Stomach smooth muscle (tissue), 2 donors: ENCODE measurements at regions not wholly inside any gene's neighbourhood (a gene's known extent, or its start where the extent isn't known, plus 50 kb on each side); places are given as distances from the start of the nearest gene placed in this dataset.

Experiments
- H3K27ac ChIP-seq: one replicate; pipeline ENCODE4 v1.7.0; 2013; ENCODE audit warnings: mild to moderate bottlenecking, low read length, inconsistent platforms
- H3K27me3 ChIP-seq, 2 donors: one replicate each; pipeline ENCODE4 v1.7.0; 2013; ENCODE audit warnings: low read length in 2 of 2; ENCODE audit not compliant: insufficient read depth in 2 of 2, control insufficient read depth in 1 of 2
- H3K36me3 ChIP-seq, 2 donors: one replicate each; pipeline ENCODE4 v1.7.0; 2013; ENCODE audit warnings: low read length in 2 of 2; ENCODE audit not compliant: control insufficient read depth in 2 of 2, insufficient read depth in 2 of 2
- H3K4me1 ChIP-seq: one replicate; pipeline ENCODE4 v1.7.0; 2013; ENCODE audit warnings: low read length; ENCODE audit not compliant: control insufficient read depth, insufficient read depth
- H3K4me3 ChIP-seq, 2 donors: one replicate each; pipeline ENCODE4 v1.7.0; 2013; ENCODE audit warnings: low read length in 2 of 2
- H3K9ac ChIP-seq, 2 donors: one replicate each; pipeline ENCODE4 v1.7.0; 2013; ENCODE audit warnings: low read length in 2 of 2, mild to moderate bottlenecking in 1 of 2
- H3K9me3 ChIP-seq, 2 donors: one replicate each; pipeline ENCODE4 v1.7.0; 2013; ENCODE audit warnings: low read length in 2 of 2; ENCODE audit not compliant: control insufficient read depth in 2 of 2
- donor health status: healthy.
- donor health status: Pancreatic carcinoma.

DNA sequence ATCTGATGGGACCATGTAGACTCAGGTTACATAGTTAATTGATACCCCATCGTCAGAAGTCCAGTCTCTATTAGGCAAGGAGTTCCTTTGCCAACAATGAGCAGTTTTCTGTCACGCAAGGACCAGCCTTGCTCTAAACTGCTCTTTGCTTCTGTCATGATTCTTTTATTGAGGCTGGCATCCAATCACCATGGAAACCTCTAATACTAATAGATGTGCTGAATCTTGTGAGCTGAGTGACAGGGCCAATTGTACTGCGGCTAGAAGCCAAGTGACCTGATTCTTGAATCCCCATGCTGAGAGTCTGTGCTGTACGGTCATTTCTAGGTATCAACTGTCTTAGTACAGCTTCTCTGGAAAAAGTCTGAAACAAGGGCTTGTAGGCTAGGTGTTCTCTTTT is 395.6 kb downstream of the RND3 start:
- no peak overlapping the region for H3K4me3 ChIP-seq
- no peaks in the 10 kb centered on the region for H3K27me3 ChIP-seq
- no peaks in the 10 kb centered on the region for H3K9me3 ChIP-seq
- H3K4me1 ChIP-seq = no peaks in the 10 kb centered on the region
- no peak overlapping the region for H3K27ac ChIP-seq
- H3K9ac ChIP-seq = no peak overlapping the region
- no peaks in the 10 kb centered on the region for H3K36me3 ChIP-seq

DNA sequence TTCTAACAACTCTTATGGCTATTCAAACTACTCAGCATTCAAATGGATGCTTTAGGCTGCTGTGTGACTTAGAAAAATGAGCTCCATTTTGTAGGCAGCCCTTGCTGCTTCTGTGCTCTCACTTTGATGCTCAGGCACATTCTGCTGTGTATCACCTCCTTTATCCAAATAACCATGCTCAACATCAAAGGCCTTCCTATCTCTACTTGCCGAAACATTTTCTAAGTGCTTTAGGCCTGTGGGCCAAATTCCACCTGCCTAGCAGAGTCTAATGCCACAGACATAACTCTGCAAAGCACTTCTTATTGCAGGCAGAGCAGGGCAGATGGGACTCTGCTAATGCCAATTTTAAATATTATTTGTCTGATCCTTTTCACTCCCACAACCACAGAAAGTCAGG is 397.4 kb downstream of the RND3 start:
- Histone ChIP-seq H3K4me3 (no peak overlapping the region), H3K27ac (no peak overlapping the region), H3K9me3 (no peaks in the 10 kb centered on the region), H3K4me1 (no peaks in the 10 kb centered on the region), H3K9ac (no peak overlapping the region), H3K27me3 (no peaks in the 10 kb centered on the region), H3K36me3 (no peaks in the 10 kb centered on the region)

DNA sequence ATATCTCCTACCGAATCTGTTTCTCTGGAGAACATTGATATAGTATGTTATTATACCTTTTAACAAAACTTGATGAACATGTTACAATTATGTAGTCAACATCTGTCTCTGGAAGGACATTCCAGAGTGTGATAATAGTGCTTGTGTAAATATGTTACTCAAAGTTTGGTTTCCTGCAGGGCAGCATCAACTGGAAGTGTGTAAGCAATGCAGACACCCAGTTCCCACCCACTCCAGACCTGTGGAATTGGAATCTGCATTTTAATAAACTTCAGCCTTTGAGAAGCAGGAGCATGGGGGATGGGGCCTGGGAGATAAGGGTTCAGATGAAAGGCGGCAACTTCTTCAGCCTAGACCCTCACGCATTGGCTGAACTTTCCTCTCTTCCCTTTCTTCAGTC is 398.9 kb downstream of the RND3 start:
- no peak overlapping the region for H3K9ac ChIP-seq
- H3K4me1 ChIP-seq = no peaks in the 10 kb centered on the region
- H3K27ac ChIP-seq = no peak overlapping the region
- no peaks in the 10 kb centered on the region for H3K9me3 ChIP-seq
- H3K27me3 ChIP-seq = no peaks in the 10 kb centered on the region
- no peaks in the 10 kb centered on the region for H3K36me3 ChIP-seq
- no peak overlapping the region for H3K4me3 ChIP-seq

DNA sequence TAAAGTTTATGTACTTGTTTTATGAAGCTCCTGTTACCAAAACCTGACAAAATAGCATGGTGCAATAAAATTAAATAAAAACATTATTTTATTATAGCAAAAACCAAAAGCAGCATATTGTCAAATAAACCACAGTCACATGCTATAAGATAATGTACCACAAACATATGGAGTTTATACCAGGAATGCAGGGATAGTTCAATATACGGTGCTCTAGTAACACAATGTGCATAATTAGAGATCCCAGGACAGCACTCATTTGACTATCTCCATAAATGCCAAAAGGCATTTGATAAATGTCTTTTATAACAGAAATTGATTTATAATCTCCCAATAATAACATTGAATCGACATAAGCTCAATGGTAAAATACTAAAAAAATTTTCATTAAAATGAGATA is 402.0 kb downstream of the RND3 start:
- Histone ChIP-seq H3K36me3 (no peaks in the 10 kb centered on the region), H3K9me3 (no peaks in the 10 kb centered on the region), H3K4me3 (no peak overlapping the region)

DNA sequence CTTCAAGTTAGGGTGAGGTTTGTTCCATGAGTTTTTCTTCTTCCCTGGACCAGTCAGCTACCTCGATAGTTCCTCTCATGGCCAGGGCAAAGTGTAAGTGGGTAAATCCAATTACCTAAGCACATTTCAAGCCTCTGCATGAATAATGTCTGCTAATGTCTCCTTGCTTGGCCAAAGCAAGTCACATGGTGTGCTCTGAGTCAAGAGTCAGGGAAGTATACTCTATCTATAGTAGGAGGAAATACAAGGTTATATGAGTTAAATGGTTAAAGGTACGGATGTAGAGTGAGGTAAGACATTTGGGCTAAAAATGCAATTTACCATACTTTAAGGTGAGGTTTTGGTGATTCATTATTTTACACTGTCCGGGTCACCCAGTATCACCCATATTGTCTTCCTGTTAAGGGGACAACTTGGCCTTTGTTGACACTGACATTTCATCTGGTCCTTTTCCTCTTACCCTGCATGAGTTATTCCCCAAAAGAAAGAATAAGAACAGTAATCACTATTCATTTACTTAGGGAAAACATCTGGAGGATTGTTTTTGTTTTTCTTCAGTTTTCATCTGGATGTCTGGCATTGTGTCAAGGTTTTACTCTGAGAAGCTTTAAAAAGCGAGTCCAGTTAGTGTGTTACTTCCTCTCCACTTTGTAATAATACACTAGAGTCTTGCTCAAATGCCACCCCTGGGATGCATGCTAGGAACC is 405.5 kb downstream of the RND3 start:
- no peak overlapping the region for H3K27ac ChIP-seq

More for the DNA sequence above, 402.0 kb downstream of the RND3 start:
- Histone ChIP-seq H3K27ac (no peak overlapping the region), H3K27me3 (no peaks in the 10 kb centered on the region), H3K4me1 (no peaks in the 10 kb centered on the region), H3K9ac (no peak overlapping the region)

DNA sequence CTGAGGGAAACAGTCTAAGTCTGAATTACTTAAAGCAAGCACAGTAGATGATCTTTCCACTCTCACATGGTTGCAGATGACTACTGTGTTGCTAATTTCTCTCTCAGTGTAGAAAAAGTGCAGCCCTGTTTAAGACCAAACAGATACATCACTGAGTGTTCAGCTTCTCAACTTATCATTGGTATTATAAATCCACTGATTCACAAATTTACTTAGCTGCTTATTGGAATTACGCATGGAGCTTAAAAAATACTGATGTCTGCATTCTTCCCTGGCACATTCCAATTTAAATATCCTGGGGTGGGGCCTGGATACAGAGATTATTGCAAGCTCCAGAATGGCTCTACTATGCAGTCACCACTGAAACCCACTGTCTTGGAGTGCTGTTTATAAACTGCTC is 411.2 kb downstream of the RND3 start:
- H3K9ac ChIP-seq = no peak overlapping the region
- no peaks in the 10 kb centered on the region for H3K36me3 ChIP-seq
- H3K4me3 ChIP-seq = no peak overlapping the region
- no peaks in the 10 kb centered on the region for H3K27me3 ChIP-seq
- no peak overlapping the region for H3K27ac ChIP-seq
- no peaks in the 10 kb centered on the region for H3K4me1 ChIP-seq
- no peaks in the 10 kb centered on the region for H3K9me3 ChIP-seq

More for the DNA sequence above, 405.5 kb downstream of the RND3 start:
- Histone ChIP-seq H3K9me3 (no peaks in the 10 kb centered on the region), H3K9ac (no peak overlapping the region), H3K4me3 (no peak overlapping the region), H3K27me3 (no peaks in the 10 kb centered on the region), H3K4me1 (no peaks in the 10 kb centered on the region), H3K36me3 (no peaks in the 10 kb centered on the region)

DNA sequence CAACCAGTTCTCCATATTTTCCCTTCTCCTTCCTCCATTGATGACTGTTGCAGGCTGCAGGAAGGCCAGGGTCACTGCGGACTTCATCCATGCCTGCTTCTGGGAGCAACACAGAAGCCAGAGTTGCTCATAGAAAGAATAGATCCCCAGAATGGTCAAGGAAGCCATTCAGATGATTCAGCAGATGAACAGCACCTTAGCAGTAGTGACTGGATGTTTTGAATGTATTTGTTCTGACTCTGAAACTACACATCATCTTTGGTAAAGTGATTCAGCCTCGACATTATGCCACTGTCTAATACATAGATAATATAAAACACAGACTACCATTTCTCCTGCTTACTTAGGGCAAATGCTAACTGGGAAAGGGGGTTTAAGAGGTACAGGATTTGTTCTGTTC is 411.6 kb downstream of the RND3 start:
- Histone ChIP-seq H3K4me3 (no peak overlapping the region), H3K4me1 (no peaks in the 10 kb centered on the region), H3K9ac (no peak overlapping the region), H3K9me3 (no peaks in the 10 kb centered on the region), H3K36me3 (no peaks in the 10 kb centered on the region), H3K27ac (no peak overlapping the region), H3K27me3 (no peaks in the 10 kb centered on the region)

DNA sequence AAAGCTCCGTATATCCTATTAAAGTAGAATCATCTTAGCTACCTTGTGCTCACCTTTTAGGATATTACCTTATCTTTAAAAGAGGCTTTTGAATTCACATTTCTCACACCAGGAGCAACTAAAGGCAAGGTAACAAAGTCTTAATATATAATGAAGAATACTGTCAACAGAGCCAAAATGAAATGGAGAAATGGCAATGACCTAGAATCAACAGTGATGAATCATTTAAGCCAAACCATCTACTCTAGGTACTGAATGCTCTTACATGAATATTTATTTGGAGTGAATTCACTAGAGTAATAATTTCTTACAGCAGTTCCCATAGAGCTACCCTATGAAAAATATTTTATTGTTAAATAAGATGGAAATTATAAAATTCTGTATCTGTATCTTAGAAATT is 421.0 kb downstream of the RND3 start:
- Histone ChIP-seq H3K9me3 (peaks cover 0 to 4% of the 10 kb centered on the region in 2 donors), H3K27me3 (no peaks in the 10 kb centered on the region), H3K27ac (no peak overlapping the region), H3K36me3 (no peaks in the 10 kb centered on the region), H3K4me1 (peaks cover 6% of the 10 kb centered on the region), H3K4me3 (no peak overlapping the region), H3K9ac (no peak overlapping the region)

DNA sequence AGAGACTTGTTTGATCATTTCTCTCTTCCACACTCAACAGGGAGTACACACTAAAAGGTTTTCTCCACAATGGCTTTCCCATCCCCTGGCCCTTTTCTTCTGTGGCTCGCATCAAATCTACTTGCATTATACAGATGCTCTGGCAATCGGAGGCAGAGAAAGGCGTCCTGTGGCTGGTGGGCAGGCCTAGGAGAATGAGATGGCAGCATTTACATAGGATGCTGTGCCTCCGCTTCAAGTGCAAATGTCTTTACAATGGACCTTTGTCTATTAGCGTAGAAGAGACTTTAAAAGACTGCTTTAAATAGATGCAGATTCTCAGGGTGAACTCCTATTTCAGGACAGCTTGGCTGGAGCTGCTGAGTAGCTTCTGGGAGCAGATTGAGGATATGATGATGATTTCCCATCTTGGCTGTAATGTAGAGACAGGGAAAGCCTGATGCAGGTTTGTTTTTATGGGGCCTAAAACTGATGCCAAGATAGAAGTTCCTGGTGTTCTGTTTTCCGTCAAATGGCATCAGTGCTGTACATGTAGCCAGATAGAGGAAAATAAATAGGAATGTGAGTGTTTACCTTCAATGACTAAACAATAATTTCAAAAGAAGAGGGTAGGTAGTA is 423.4 kb downstream of the RND3 start:
- H3K9ac ChIP-seq = no peak overlapping the region
- peaks cover 6% of the 10 kb centered on the region for H3K4me1 ChIP-seq
- H3K27me3 ChIP-seq = no peaks in the 10 kb centered on the region
- no peak overlapping the region for H3K4me3 ChIP-seq
- no peak overlapping the region for H3K27ac ChIP-seq
- H3K9me3 ChIP-seq = no peaks in the 10 kb centered on the region
- H3K36me3 ChIP-seq = no peaks in the 10 kb centered on the region

DNA sequence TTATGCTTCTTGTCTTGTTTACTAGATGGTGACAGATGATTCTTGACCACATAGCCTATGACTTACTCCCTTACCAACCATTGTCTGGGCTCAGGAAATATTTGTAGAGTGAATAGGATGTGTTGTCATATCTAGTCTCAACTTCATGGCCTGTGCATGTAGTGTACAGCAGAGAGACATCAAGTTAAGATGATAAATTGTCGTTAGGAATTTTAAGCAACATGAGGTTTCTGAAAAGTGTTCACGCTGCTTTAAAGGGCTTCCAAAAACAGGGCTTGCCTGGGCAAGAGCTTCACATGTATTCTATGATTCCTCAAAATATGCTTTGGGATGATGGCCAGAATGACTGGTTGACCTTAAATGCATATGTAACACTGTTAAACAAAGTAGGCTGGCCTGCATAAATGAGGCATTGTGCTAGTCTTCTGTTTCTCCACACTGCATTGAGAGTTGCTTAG is 424.0 kb downstream of the RND3 start:
- H3K4me3 ChIP-seq = no peak overlapping the region
- H3K9ac ChIP-seq = no peak overlapping the region
- H3K36me3 ChIP-seq = no peaks in the 10 kb centered on the region
- peaks cover 6% of the 10 kb centered on the region for H3K4me1 ChIP-seq
- no peaks in the 10 kb centered on the region for H3K27me3 ChIP-seq
- H3K27ac ChIP-seq = no peak overlapping the region
- no peaks in the 10 kb centered on the region for H3K9me3 ChIP-seq

DNA sequence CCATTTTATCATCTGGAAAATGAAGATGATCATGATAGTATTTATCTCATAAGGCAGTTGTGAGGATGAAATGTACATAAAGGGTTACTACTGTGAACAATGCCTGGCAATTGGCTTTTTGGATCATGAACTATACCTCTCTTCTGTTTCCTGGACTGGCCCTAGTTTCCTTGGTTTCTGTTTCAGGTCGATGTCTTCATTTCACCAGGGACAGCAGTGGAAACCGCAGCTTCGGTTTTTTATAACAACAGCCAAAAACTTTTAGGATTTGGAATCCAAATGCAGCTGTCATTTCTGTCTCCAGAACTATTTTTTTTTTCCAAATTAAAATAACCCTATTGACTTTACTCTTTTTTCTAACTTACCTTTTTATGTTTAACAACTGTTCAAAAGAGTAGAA is 425.1 kb downstream of the RND3 start:
- H3K4me1 ChIP-seq = peaks cover 6% of the 10 kb centered on the region
- H3K36me3 ChIP-seq = no peaks in the 10 kb centered on the region
- no peaks in the 10 kb centered on the region for H3K9me3 ChIP-seq
- no peak overlapping the region for H3K9ac ChIP-seq
- H3K27ac ChIP-seq = no peak overlapping the region
- H3K27me3 ChIP-seq = no peaks in the 10 kb centered on the region
- H3K4me3 ChIP-seq = peak overlapping the region in 1 of 2 donors; percentile 1
